ELR (cell line): ENCODE measurements at regions not wholly inside any gene's neighbourhood (a gene's known extent, or its start where the extent isn't known, plus 50 kb on each side); places are given as distances from the start of the nearest gene placed in this dataset.

ENCODE experiments used
- DNase-seq: peaks from one replicate; pipeline ENCODE4 v3.0.0-alpha.2; 2015; ENCODE audit warnings: low read depth

- DNase-seq: no peak
Observed at GRCh38 chr3:111352585-111352984, 189.4 kb upstream of the CD96 start.

GRCh38 chr3:111359261-111360030, 182.6 kb upstream of the CD96 start:
- DNase-seq: no peak

GRCh38 chr3:111362381-111363009, 179.5 kb upstream of the CD96 start:
- no peak for DNase-seq

- DNase-seq: no peak
Observed at GRCh38 chr3:111366515-111366914, 175.5 kb upstream of the CD96 start.

- DNase-seq: no peak
Observed at GRCh38 chr3:111368056-111368455, 173.9 kb upstream of the CD96 start.

- peak; percentile 56 for DNase-seq
Observed at GRCh38 chr3:111369958-111370357, 172.0 kb upstream of the CD96 start.

GRCh38 chr3:111373239-111373638, 168.8 kb upstream of the CD96 start:
- no peak for DNase-seq

GRCh38 chr3:111373861-111374260, 168.1 kb upstream of the CD96 start:
- peak; percentile 78 for DNase-seq

GRCh38 chr3:111385971-111386495, 156.0 kb upstream of the CD96 start:
- DNase-seq: no peak

- DNase-seq: peak; percentile 17
Observed at GRCh38 chr3:111392894-111393398, 149.1 kb upstream of the CD96 start.

GRCh38 chr3:111412656-111413055, 129.3 kb upstream of the CD96 start:
- no peak for DNase-seq

GRCh38 chr3:111414531-111414930, 127.5 kb upstream of the CD96 start:
- DNase-seq: no peak

GRCh38 chr3:111415018-111415417, 127.0 kb upstream of the CD96 start:
- no peak for DNase-seq

GRCh38 chr3:111418391-111418790, 123.6 kb upstream of the CD96 start:
- no peak for DNase-seq

GRCh38 chr3:111428301-111428700, 113.7 kb upstream of the CD96 start:
- DNase-seq: no peak

- DNase-seq: no peak
Observed at GRCh38 chr3:111434941-111435622, 106.9 kb upstream of the CD96 start.

GRCh38 chr3:111438283-111438682, 103.7 kb upstream of the CD96 start:
- no peak for DNase-seq

GRCh38 chr3:111454551-111454950, 87.4 kb upstream of the CD96 start:
- DNase-seq: no peak

- no peak for DNase-seq
Observed at GRCh38 chr3:111465081-111465670, 76.8 kb upstream of the CD96 start.

GRCh38 chr3:111470032-111470431, 72.0 kb upstream of the CD96 start:
- no peak for DNase-seq

- no peak for DNase-seq
Observed at GRCh38 chr3:111471831-111472230, 70.2 kb upstream of the CD96 start.

GRCh38 chr3:111472556-111472955, 69.4 kb upstream of the CD96 start:
- DNase-seq: no peak
